H1 (cell line): ENCODE measurements at regions not wholly inside any gene's neighbourhood (a gene's known extent, or its start where the extent isn't known, plus 50 kb on each side); places are given as distances from the start of the nearest gene placed in this dataset.

Experiments
- CTCF ChIP-seq, 3 experiments: IDR thresholded peaks; 1 replicate in 2 of 3; 2 replicates in 1 of 3; pipeline versions ENCODE4 v1.5.1 to v1.6.1; 2011; ENCODE audit warnings: low read length in 3 of 3, mild to moderate bottlenecking in 3 of 3, inconsistent platforms in 2 of 3, low read depth in 1 of 3, moderate library complexity in 1 of 3; ENCODE audit not compliant: insufficient read depth in 1 of 3; ENCODE audit errors: control extremely low read depth in 1 of 3
- EP300 ChIP-seq, 2 experiments: IDR thresholded peaks; 1 replicate in 1 of 2; 2 replicates in 1 of 2; pipeline ENCODE4 v1.6.1; 2011 to 2012; ENCODE audit warnings: low read depth in 2 of 2, low read length in 2 of 2, mild to moderate bottlenecking in 2 of 2, borderline replicate concordance in 1 of 2, inconsistent platforms in 1 of 2, moderate library complexity in 1 of 2
- EZH2 ChIP-seq: fragments of 200-600 bp; sonication (generic); IDR thresholded peaks from 2 replicates; pipeline ENCODE4 v1.7.1; 2012; ENCODE audit warnings: low read depth, mild to moderate bottlenecking, moderate library complexity, low read length, inconsistent platforms; ENCODE audit not compliant: severe bottlenecking
- HDAC6 ChIP-seq: IDR thresholded peaks from one replicate; pipeline ENCODE4 v1.7.1; 2012; ENCODE audit warnings: low read depth, mild to moderate bottlenecking, inconsistent platforms, low read length, moderate library complexity
- JUND ChIP-seq: IDR thresholded peaks from 2 replicates; pipeline ENCODE4 v1.6.1; 2011; ENCODE audit warnings: mild to moderate bottlenecking, improper control_type of control experiment, low read length
- NRF1 ChIP-seq: IDR thresholded peaks from 2 replicates; pipeline ENCODE4 v1.6.1; 2011; ENCODE audit warnings: mild to moderate bottlenecking, low read depth, low read length, improper control_type of control experiment
- PHF8 ChIP-seq: fragments of 200-600 bp; sonication (generic); conservative IDR thresholded peaks from 2 replicates; pipeline ENCODE4 v1.7.1; 2012; ENCODE audit warnings: low read depth, mild to moderate bottlenecking, inconsistent platforms, low read length, moderate library complexity
- POLR2A ChIP-seq, 2 experiments: IDR thresholded peaks; 1 replicate in 1 of 2; 2 replicates in 1 of 2; pipeline ENCODE4 v1.6.1; 2011; ENCODE audit warnings: low read depth in 2 of 2, low read length in 2 of 2, mild to moderate bottlenecking in 2 of 2; ENCODE audit errors: control extremely low read depth in 1 of 2
- SIN3A ChIP-seq, 2 experiments: IDR thresholded peaks in 1 of 2; conservative IDR thresholded peaks in 1 of 2; 2 replicates each; pipeline ENCODE4 v1.6.1; 2011 to 2012; ENCODE audit warnings: low read length in 2 of 2, improper control_type of control experiment in 1 of 2, low read depth in 1 of 2, mild to moderate bottlenecking in 1 of 2
- ZNF274 ChIP-seq: IDR thresholded peaks from 2 replicates; pipeline ENCODE4 v1.7.0; 2012; ENCODE audit warnings: low read length, borderline replicate concordance; ENCODE audit errors: extremely low read depth

- TF ChIP-seq EP300 (IDR thresholded peaks at IDR 0.05; ENCODE audit: borderline replicate concordance in 1 of 2, low read depth in 2 of 2, low read length in 2 of 2) (no peak), POLR2A (IDR thresholded peaks at IDR 0.05; ENCODE audit: control extremely low read depth in 1 of 2, low read depth in 2 of 2, low read length in 2 of 2) (no peak), CTCF (IDR thresholded peaks at IDR 0.05; ENCODE audit: control extremely low read depth in 1 of 3, insufficient read depth in 1 of 3, low read depth in 1 of 3, low read length in 3 of 3) (no peak), NRF1 (no peak), SIN3A (conservative IDR thresholded peaks at IDR 0.05 in 1 of 2, IDR thresholded peaks at IDR 0.05 in 1 of 2; ENCODE audit: low read depth in 1 of 2, low read length in 2 of 2) (no peak), EZH2 (no peak), ZNF274 (no peak), HDAC6 (no peak), JUND (no peak), PHF8 (no peak)
Measured at GRCh38 chr17:33944412-33944811, 310.7 kb upstream of the CCL2 start.
